HG02798 (cell line): ENCODE measurements at regions not wholly inside any gene's neighbourhood (a gene's known extent, or its start where the extent isn't known, plus 50 kb on each side); places are given as distances from the start of the nearest gene placed in this dataset.

Source experiments
- ATAC-seq: cut with Tn5 transposase; IDR thresholded peaks from one replicate; pipeline ENCODE4 v1.9.1; 2021; ENCODE audit warnings: mild to moderate bottlenecking; ENCODE audit not compliant: unreplicated experiment, poor library complexity

DNA sequence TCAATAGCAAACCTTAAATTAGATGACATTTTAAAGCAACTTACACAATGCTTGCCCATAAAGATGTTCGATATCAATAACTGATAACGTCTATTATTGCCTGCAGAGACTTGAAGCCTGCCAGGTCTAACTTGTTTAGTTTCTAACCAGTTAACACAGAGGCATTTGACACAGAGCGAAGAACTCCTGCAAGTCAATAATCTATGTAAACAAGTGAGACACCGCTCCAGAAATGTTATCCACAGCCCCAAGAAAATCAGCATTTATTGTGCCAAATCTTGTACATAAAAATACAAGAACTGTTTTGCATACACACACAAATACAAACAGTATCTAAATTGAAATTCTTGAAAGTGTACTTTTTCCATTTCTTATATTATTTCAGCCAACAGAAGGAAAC, 236.0 kb upstream of the DIO3 start:
- ATAC-seq = no peak

DNA sequence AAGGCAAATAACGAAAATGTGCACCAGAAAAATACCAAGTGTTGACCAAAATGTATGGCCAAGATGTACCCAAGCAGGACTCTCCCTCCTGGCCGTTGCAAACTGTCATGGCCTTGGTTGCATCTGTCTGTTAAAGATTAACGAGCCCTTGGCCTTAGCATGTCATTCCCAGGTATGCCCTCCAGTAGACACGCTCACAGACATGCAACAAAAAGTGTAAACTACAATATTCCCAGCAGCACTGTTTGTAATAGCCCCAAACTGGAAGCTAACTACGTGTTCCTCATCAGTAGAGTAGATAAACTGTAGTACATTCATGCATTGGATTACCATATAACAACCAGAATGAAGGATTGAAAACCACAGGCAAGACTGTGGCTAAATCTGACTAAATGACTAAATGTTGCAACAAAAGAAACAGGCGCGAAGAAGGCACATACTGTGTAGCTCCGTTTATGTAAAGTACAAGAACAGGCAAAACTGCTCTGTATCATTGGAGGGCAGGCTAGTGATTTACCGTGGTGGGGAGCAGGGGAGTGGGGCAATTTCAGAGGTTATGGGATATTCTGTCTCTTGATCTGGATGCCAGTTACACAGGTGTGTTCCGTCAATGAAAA, 232.8 kb upstream of the DIO3 start:
- no peak for ATAC-seq

DNA sequence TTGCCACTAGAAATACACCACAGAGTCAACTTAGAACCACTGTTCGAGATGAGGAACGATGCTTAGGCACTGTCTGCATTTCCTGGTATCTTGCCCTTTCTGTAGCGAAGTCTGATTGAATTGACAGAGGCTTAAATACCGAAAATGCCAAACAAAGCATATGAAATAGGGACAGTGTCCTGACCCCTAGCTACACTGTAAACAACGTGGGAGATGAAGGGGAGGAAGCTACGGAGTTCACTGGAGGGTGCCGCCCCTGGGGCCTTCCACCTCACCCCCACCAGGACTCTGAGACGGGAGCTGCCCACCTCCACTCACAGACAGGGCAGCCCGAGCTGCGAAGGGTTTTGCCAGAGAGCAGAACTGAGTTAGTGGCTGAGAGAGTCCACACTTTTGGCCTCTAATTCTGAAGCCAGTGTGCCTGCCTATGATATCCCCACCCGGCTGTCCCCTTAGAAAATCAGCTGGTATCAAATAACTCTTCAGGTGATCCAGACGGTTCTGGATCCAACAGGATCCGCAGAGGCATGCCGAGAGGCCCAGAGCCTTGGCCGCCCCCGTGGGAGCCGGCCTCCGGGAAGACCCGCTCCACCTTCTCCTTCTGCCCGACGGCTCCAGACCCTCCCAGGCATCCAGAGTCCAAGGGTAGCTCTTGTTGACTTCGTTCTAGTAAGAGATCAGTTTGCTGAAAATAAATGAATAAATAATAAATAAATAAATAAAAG, 230.7 kb upstream of the DIO3 start:
- ATAC-seq = no peak

DNA sequence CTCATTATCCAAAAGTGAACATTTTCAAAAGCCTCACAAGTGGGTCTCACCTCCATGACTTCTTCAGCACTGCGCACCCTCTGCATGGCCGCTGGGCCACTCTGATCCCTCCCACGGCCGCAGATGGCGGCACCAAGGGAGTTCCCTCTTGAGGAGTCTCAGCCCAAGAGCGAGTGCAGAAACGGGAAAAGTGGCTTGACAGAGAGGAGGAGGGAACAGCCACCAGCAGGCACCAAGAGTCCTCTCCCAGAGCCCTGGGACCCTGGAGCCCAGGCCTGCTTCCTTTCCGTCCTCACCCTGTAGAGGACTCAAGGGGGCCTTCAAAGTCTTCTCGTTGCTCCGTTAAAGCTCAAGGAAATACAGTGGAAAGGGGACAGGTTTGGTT, 230.2 kb upstream of the DIO3 start:
- ATAC-seq = no peak

DNA sequence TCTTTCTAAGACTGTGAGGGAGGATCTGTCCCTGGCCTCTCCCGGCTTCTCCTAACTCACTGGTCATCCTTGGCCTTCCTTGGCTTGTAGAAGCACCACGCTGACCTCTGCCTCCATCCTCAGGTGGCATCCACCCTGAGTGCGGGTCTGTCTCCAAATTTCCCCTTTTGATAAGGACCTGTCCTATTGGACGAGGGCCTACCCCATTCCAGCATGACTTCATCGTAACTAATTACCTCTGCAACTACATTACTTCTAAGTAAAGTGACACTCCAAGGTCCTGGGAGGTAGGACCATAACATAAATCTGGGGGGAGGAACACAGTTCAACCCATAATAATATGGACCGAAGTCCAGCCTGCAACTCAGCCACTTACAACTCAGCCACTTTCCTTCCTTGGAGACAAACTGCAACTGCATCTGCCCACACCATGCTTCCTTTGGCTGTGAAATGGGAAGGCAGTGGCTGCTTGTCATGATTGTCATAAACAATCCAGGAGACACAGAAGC, 229.6 kb upstream of the DIO3 start:
- ATAC-seq = no peak

DNA sequence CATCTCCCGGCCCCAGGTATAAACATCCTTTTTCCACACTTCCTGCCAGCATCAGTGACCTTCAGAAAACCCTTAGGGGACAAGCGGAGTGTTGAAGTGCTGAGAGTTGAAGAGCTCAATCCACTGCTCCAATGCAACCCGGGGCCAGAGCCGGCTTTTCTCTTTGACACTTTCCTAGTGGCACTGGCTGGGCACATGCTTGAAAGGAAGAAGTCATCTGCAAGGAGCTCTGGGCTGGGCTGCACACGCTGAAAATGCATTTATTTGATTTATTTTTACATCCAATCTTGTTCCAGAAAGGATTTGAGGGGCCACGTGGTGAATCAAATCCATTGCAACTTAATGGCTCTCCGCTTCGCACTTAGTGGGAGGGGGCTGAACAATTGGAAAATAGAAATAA, 229.0 kb upstream of the DIO3 start:
- ATAC-seq = no peak

DNA sequence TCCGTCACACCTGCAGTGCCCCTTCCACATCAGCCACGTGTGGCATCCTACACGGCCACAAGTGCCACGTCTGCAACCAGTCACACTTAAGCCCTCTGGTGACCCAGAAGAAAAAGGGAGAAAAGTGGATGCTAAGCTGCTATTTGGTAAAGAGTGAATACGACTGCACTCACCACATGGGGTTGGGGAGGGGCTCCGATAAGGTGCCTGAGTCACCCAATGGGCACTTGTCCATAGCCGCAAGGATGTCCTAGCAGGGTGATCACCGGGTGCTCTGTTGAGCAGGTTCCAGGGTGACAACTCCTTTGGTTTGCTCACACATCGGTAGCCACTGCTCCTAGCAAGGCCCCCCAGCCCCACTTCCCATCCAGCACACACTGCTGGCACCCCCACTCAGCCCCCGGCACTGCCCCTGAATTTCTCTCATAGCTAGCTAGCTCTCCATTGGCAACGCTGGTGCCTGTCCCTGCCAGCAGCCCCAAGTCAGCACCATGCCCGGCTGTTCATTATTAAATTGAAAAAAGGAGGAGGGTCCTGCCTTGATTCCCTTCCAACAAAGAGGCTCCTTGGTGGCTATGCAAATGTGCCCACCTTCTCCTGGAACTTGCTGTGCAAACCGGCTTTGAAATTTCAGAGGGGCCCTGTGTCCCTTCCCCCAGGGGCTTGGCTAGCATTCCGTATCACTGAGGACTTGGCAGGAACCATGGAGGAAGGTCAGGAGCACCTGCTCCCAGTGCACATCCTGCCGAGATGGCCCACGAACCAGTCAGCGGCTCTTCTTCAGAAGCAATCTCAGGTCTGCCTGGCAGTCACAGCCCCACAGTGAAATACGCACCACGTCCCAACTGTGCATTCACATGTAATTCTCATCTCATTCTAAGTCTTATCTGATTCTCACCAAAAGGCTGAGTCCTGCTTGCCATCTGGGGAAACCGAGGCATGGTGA, 227.7 kb upstream of the DIO3 start:
- ATAC-seq = no peak

DNA sequence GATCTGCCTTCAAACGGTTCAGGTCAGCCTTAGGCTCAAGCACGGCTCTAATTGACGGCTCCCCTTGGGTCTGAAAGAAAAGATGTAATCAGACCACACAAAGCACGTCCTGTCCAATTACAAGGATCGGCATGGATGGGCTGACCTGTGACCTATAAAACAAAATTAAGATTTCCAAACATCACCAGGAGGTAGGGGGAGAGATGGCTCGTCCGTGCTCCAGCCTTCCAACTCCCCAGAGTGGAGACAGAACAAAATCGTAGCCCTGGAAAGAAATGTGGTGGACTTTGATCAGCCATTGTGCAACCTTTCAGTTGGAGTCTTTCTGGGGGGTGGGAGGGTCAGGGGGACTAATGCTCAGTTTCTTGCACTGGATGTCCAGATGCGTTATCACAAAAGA, 226.6 kb upstream of the DIO3 start:
- ATAC-seq = no peak

DNA sequence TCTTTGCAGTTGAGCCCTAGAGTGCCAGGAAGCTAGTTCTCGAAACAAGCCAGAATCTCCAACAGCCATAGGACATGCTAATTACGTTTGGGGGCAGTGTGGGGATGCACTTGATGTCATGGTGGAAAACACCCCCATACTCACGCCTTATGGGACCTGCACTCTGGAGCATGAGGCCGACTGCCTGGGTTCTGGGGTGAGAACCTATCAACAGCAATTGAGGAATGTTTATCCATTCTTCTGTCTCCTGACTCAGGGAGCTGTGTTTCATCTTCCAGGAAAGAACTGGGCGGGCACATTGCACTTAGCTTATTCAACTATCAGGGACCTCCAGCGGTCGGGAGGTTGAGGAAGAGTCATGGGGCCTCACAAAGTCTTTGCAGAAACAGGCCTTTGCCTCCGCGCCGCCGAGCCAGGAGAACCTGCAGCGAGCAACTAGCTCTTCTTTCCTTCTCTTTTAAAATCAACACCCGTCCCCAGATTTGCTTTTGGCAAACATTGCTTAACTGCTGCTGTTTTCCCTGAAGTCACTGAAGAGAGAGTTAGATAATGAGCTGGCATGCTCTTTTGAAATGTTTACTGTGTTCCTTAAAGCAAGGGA, 226.1 kb upstream of the DIO3 start:
- ATAC-seq = no peak

DNA sequence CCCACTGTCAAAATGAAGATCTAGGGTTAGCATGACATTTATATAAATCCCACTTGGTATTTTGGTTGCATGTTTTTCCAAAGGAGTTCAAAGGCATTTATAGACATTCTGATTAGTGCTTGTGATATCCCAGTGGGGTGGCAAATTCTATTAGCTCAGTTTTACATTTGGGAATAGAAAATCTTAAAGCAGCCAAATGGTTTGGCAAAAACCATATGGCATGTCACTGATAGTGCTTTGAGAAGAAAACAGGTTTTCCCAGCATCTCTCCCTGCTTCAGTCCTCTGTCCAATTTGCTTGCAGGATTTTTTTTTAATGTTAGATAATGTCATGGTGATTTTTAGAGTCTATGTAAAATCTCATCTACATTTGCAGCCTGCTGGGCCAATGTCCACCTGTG, 225.1 kb upstream of the DIO3 start:
- ATAC-seq = no peak

DNA sequence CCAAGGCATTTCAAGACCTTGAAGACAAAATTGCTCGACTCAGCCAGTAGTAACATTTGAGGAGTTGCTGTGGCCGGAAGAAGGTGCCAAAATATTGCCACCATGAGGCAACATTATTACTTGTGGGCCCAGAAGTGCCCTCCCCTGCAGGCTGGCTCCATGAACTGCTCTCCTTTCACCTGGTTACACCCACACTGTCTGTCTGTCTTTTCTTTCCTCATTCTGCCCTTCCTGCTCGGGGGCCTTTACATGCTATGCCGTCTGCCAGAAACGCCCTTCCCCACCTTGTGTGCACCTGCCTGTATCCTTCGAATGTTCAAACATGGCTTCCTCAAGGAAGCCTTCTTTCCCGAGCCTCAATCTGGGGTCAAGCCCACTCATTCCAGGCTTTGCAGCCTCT, 224.2 kb upstream of the DIO3 start:
- ATAC-seq = no peak

DNA sequence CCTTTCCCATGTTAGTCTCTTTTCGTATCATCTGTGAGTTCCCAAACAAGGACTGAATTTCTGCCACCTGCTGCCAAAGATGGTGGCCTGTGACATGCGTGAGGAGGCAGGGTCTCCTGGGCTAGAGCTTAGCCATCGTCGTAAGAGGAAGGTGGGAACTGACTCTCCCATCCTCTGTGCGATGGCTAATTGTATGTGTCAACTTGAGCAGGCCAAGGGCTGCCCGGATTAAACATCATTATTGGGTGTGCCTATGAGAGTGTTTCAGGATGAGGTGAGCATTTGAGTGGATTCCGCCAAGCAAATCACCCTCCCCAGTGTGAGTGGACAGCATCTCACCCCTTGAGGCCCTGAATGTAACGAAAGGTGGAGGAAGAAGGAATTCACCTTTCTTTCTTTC, 220.7 kb upstream of the DIO3 start:
- ATAC-seq = no peak

DNA sequence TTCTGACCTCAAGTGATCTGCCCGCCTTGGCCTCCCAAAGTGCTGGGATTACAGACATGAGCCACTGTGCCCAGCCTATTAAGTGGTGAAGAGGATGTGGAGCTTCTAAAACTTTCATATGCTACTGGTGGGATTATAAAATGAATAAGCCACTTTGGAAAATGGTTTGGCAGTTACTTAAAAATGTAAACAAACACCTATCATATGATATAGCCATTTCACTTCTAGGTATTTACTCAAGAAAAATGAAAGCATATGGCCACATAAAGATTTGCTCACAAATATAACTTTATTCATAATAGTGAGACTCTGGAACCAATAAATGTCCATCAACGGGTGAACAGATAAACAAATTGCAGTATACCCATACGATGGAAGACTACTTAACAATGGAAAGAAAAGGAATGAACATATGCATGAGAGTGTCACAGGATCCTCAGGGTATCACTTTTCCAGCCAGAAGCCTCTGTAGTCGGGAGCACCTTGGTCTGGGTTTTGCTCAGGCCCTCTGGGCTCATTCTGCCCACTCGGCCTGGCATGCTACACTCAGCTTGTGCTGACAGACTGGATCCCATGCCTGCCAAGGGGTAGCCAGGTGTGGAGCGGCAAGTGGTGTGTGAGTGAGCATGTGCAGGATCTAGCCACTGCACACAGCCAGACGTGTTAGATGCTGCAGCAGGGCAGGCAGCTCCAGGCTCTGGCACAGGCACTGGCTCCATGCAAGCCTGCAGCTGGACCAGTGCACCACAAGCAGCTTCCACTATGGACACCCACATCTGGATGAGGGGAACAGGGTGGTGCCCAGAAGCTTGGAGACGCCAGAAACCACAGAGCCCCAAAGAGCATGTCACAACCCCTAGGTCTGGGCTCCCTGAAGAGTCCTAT, 213.2 kb upstream of the DIO3 start:
- ATAC-seq = no peak

DNA sequence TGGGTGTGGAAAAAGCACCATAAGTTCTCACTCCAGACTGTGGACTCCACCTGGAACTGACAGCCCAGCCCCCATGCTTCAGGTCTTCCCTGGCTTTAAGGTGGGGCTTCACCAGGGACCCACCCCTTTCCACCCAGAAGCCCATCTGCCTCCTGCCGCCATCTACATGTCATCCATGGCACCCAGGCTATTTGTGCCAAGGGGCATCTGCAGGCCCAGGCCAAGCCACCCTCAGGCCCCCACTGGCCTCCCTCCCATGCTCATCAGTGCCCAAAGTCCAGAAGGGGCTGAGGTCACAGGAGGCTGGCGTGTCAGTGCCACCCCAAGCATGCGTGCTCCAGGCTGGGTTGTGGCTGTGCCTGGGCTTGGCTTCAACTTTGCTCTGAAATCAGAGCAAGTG, 212.2 kb upstream of the DIO3 start:
- ATAC-seq = no peak

DNA sequence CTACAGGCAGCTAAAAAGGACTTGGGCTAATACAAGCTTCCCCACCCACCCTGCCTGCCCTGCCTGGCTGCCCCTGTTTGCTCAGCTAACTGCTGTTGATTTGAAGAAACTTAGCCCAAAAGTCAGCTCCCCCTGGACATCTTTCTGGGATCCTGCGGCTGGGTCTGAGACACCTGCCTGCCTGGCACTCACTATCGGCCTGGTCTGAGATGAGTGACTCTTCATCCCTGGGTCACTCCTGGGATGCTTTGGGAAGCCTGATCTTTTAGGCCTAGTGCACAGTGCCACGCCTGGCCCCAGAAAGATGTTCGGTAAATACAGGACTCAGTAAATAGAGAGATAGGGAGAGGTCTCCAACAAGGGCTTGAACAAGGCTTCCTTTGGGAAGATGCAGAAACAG, 211.3 kb upstream of the DIO3 start:
- ATAC-seq = no peak

DNA sequence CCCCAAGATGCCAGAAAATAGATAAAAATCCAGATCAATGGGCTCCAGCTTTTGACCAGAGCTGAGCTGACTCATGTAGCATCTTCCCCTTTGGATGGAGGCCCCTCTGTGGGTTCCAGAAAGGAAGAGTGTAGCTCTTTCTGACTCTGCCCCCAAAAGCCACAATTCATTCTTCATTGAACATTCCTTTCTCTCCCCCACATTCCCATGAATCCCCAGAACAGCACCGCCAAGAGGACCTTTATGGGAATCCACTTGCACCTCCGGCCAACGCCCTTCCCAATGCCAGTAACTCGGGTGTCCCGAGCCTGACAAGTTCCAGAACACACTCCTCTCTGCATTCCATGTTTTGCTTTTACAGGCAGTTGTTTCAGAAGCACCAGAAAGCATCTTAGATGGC, 210.6 kb upstream of the DIO3 start:
- ATAC-seq = no peak

DNA sequence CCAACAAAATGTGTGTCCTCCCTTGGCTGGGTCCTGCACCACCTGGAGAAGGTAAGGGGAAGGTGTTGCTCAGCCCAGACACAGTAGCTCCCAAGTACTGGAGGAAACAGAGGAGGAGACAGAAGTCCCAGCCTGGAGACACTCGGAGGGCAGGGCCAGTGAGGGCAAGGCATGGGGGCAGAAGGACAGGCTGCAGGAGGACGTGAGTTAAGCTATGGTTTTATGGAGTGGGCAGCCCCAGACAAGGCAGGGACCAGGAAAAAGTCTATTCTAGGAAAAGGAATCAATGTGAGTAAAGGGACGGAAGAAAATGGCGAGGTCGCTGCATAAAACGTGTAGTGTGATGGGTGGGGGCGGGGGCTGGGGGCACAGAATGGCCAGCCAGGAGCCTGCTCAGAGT, 210.1 kb upstream of the DIO3 start:
- no peak for ATAC-seq

DNA sequence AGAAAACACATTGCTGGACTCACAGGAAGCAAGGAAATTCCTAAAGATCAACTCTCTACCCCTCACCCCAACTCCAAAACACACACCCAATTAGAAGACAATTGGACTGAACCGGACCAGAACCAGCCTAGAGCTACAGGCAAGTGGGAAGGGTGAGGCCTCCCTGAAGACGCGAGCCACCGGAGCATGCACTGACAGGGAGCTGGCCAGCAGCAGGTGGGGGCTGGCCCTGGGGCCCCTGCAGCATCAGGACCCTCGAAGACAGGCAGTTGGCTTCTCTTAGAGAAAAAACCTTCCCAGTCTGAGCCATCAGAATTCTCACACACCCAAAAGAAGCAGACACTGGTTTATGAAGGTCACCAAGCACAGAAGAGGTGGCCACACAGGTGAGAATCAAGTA, 209.5 kb upstream of the DIO3 start:
- ATAC-seq = no peak

DNA sequence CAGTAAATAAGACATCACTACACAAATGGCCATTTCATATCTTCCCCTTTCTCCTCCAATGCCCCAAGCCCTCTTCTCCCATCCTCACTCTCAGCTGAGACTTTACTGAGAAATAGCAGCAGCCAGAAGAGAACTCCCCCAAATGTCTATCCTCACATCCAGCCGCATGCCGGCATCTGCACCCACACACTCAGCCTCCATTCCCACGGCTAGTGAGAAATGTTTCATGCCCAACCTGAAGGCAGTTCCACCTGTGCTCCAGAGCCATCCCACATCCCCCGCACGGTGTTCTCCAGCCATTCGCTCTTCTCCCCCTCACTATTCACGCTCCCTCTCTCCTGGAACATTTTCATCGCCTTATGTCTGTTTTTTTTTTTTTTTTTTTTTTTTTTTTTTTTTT, 208.7 kb upstream of the DIO3 start:
- no peak for ATAC-seq

DNA sequence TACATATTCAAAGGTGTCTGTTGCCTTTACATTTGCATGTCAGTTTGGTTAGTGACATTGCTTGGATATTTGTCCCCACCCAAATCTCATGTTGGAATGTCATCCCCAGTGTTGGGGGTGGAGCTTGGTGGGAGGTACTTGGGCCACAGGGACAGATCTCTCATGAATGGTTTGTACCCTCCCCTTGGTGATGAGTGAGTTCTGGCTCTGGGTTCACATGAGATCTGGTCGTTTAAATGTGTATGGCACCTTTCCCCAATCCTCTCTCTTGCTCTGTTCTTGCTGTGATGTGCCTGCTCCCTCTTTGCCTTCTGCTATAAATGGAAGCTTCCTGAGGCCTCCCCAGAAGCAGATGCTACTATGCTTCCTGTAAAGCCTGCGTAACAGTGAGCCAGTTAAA, 207.9 kb upstream of the DIO3 start:
- ATAC-seq = no peak
